IPS-15b (cell line): ENCODE measurements at regions not wholly inside any gene's neighbourhood (a gene's known extent, or its start where the extent isn't known, plus 50 kb on each side); places are given as distances from the start of the nearest gene placed in this dataset.

ENCODE experiments used
- H3K27me3 ChIP-seq: one replicate; pipeline ENCODE4 v1.6.1; 2013; ENCODE audit warnings: low read length; ENCODE audit not compliant: control insufficient read depth, insufficient read depth
- H3K36me3 ChIP-seq: one replicate; pipeline ENCODE4 v1.6.1; 2013; ENCODE audit warnings: low read length; ENCODE audit not compliant: control insufficient read depth, insufficient read depth
- H3K4me1 ChIP-seq: one replicate; pipeline ENCODE4 v1.6.1; 2013; ENCODE audit warnings: mild to moderate bottlenecking, low read length; ENCODE audit not compliant: control insufficient read depth, insufficient read depth
- H3K4me3 ChIP-seq: one replicate; pipeline ENCODE4 v1.5.1; 2013; ENCODE audit warnings: low read depth, low read length
- H3K9ac ChIP-seq: one replicate; pipeline ENCODE4 v1.6.1; 2013; ENCODE audit warnings: low read depth, mild to moderate bottlenecking, low read length
- H3K9me3 ChIP-seq: one replicate; pipeline ENCODE4 v1.6.1; 2013; ENCODE audit warnings: mild to moderate bottlenecking, low read length; ENCODE audit not compliant: control insufficient read depth, insufficient read depth

- peak overlapping the region; percentile 24 for H3K4me3 ChIP-seq
- H3K4me1 ChIP-seq: no peaks in the 10 kb centered on the region
- no peaks in the 10 kb centered on the region for H3K27me3 ChIP-seq
- H3K36me3 ChIP-seq: no peaks in the 10 kb centered on the region
- H3K9ac ChIP-seq: no peak overlapping the region
- no peaks in the 10 kb centered on the region for H3K9me3 ChIP-seq
Observed at GRCh38 chr18:76589316-76589715, 94.3 kb upstream of the ZNF516 start.

DNA sequence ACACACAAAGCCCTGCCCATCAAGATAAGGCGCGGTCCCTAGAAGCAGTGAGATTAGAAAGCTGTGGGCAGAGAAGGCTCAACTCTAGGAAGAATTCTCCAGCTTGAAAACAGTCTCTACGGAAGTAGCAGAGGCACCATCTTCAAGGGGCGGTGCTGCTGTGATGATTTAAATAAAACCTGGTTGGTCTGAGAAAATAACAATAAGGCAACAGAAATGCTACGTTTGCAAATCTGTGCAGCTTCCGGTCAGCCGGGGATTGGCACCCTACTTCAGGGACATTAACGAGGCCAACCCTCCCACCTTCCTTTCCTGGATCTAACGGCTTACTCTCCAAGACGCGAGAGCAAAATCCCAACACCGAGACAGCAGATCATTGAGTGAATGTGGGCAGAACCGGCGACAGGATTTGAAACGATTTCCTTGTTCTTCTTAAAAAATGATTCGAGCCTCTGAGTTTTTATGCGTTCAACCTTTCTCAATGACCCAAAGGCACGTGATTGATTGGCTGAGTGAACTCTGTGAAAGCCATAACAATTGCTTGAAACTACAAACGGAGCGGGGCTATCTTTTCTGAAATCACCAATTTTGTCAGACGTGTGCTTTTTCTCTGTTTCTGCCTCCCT is 93.7 kb upstream of the ZNF516 start:
- H3K4me3 ChIP-seq: peak overlapping the region; percentile 24

DNA sequence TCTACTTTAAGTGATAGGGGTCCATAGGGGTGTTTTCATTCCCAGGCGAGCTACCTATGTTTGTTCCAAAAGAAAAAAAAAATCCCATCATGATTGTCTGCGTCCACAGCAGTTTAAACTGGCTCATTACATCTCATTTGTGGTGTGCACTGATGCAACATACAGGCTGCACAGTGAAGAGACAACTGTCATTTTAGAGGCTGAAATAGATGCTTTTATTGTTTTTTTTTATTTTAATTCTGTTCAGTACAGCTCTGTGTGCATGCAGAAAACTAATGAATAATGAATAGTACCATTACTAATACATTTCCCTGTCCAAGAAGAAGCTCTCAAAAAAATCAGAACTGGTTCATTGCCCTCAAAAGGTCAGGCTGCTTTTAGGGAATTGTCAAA is 92.8 kb upstream of the ZNF516 start:
- Histone ChIP-seq H3K36me3 (no peaks in the 10 kb centered on the region), H3K9me3 (no peaks in the 10 kb centered on the region), H3K4me3 (no peak overlapping the region), H3K9ac (no peak overlapping the region), H3K27me3 (no peaks in the 10 kb centered on the region), H3K4me1 (no peaks in the 10 kb centered on the region)

More for the DNA sequence above, 93.7 kb upstream of the ZNF516 start:
- Histone ChIP-seq H3K9ac (no peak overlapping the region), H3K27me3 (no peaks in the 10 kb centered on the region), H3K4me1 (no peaks in the 10 kb centered on the region), H3K9me3 (no peaks in the 10 kb centered on the region), H3K36me3 (no peaks in the 10 kb centered on the region)

GRCh38 chr18:76587147-76587878 is 92.3 kb upstream of the ZNF516 start:
- Histone ChIP-seq H3K36me3 (no peaks in the 10 kb centered on the region), H3K27me3 (no peaks in the 10 kb centered on the region), H3K4me3 (no peak overlapping the region), H3K9ac (no peak overlapping the region), H3K4me1 (no peaks in the 10 kb centered on the region), H3K9me3 (no peaks in the 10 kb centered on the region)

GRCh38 chr18:76584414-76585310 is 89.6 kb upstream of the ZNF516 start:
- Histone ChIP-seq H3K4me3 (no peak overlapping the region), H3K27me3 (peaks cover 2% of the 10 kb centered on the region), H3K9me3 (no peaks in the 10 kb centered on the region), H3K36me3 (no peaks in the 10 kb centered on the region), H3K9ac (no peak overlapping the region), H3K4me1 (no peaks in the 10 kb centered on the region)

DNA sequence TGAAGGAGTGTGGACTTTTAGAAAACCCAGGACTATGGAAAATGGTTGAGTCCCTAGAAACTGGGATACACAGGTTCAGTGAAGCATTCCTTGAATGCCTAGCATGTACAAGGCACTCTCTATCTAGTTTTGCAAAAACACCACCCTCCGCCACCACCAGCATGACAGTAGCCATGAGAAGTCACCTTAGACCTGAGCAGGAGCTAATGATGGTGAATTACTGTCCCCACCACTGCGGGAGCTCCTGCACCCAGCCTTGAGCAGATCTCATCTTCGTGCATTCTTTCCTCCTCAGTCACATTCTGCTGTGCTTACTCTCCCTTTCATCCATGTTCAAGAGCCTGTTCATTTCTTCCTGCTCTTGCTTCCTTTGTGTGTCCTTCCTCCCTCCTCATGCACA is 86.2 kb upstream of the ZNF516 start:
- Histone ChIP-seq H3K9ac (no peak overlapping the region), H3K4me1 (peaks cover 2% of the 10 kb centered on the region), H3K9me3 (no peaks in the 10 kb centered on the region), H3K36me3 (no peaks in the 10 kb centered on the region), H3K4me3 (no peak overlapping the region), H3K27me3 (peaks cover 19% of the 10 kb centered on the region)

- Histone ChIP-seq H3K9ac (no peak overlapping the region), H3K4me3 (no peak overlapping the region), H3K36me3 (no peaks in the 10 kb centered on the region), H3K27me3 (peaks cover 19% of the 10 kb centered on the region), H3K9me3 (no peaks in the 10 kb centered on the region), H3K4me1 (peaks cover 2% of the 10 kb centered on the region)
Observed at GRCh38 chr18:76580288-76580962, 85.4 kb upstream of the ZNF516 start.

DNA sequence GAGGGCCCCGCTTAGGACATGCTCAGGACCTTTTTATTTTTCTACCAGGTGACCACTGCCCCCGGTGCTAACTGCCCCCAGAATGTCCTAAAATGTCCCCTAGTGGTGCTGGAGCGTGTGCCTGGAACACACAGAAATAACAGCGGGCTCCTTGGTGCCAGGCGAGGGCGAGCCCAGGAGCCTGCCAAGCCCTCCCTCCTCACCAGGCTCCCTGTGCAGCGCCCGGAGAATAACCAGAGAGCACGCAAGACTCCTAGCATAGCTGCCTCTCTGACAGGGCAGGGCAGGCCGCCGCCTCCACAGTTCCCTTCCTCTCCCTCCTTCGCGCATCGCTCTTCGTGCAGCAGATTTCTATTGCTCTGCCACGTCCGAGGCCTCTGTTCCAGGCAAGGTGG is 84.3 kb upstream of the ZNF516 start:
- H3K9me3 ChIP-seq: no peaks in the 10 kb centered on the region
- H3K4me3 ChIP-seq: no peak overlapping the region
- peaks cover 19% of the 10 kb centered on the region for H3K27me3 ChIP-seq
- no peaks in the 10 kb centered on the region for H3K36me3 ChIP-seq
- peaks cover 2% of the 10 kb centered on the region for H3K4me1 ChIP-seq
- H3K9ac ChIP-seq: no peak overlapping the region

GRCh38 chr18:76578571-76579300 is 83.7 kb upstream of the ZNF516 start:
- Histone ChIP-seq H3K27me3 (peaks cover 19% of the 10 kb centered on the region), H3K9ac (no peak overlapping the region), H3K4me3 (no peak overlapping the region), H3K4me1 (peaks cover 2% of the 10 kb centered on the region), H3K36me3 (no peaks in the 10 kb centered on the region), H3K9me3 (no peaks in the 10 kb centered on the region)

DNA sequence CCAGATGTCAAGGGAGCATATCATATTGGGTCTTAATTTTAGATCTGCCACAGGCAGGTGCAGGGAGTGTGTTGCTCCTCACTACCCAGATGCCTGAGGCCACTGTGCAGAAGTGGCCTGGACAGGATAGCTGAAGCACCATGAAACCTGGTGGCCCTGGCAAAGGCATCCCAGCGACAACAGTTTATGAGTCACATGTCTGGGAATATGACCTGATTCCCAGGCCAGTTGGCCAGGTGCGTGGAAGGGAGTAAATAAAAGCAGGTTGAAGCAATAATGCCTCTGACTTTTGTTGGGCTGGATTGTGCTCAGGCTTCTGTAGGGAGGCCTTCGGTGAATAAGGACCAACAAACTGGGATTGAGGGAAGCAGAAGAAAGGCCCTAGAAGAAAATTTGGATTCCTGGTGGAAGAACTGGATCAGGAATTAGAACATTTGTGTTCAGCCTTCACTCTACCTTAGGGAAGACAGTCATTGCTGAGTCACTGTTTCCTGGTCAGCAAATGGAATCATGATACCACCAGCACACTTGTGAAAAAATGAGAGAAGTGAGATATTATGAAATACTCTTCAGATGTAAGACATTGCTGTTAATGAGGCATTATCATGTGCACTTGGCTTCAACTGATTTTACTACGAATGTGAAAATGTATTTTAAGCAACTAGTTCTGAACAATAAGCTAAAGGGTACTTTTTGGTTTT is 78.4 kb upstream of the ZNF516 start:
- no peak overlapping the region for H3K4me3 ChIP-seq
- no peaks in the 10 kb centered on the region for H3K36me3 ChIP-seq
- no peak overlapping the region for H3K9ac ChIP-seq
- H3K9me3 ChIP-seq: no peaks in the 10 kb centered on the region
- no peaks in the 10 kb centered on the region for H3K4me1 ChIP-seq
- H3K27me3 ChIP-seq: peaks cover 10% of the 10 kb centered on the region
